Keratinocyte (primary cell): ENCODE measurements at regions not wholly inside any gene's neighbourhood (a gene's known extent, or its start where the extent isn't known, plus 50 kb on each side); places are given as distances from the start of the nearest gene placed in this dataset.

Experiments
- DNase-seq: peaks from one replicate; pipeline ENCODE4 v3.0.0-alpha.2; 2011; ENCODE audit warnings: low read depth, missing footprints, low spot score
- FAIRE-seq: peaks from 2 replicates; lab custom pipeline; 2011; peaks lifted over from hg19 to GRCh38; lab: Jason Lieb, UNC
- H2AFZ ChIP-seq: 2 replicates; pipeline ENCODE4 v1.6.0; 2012; ENCODE audit warnings: low read length, control low read depth, inconsistent platforms; ENCODE audit not compliant: control insufficient read depth
- H3K27ac ChIP-seq: 2 replicates; pipeline ENCODE4 v1.5.1; 2011; ENCODE audit warnings: low read length; ENCODE audit not compliant: control insufficient read depth, insufficient read depth
- H3K27me3 ChIP-seq: 3 replicates; pipeline ENCODE4 v1.6.0; 2011; ENCODE audit warnings: low read length; ENCODE audit not compliant: control insufficient read depth, insufficient read depth; ENCODE audit errors: extremely low read depth
- H3K36me3 ChIP-seq, 2 experiments: 2 replicates in 1 of 2; 3 replicates in 1 of 2; pipeline ENCODE4 v1.5.1; 2011; ENCODE audit warnings: low read length in 2 of 2, mild to moderate bottlenecking in 1 of 2; ENCODE audit not compliant: control insufficient read depth in 2 of 2, insufficient read depth in 2 of 2; ENCODE audit errors: extremely low read depth in 1 of 2
- H3K4me1 ChIP-seq: 3 replicates; pipeline ENCODE4 v1.5.1; 2011; ENCODE audit warnings: low read length; ENCODE audit not compliant: control insufficient read depth, insufficient read depth; ENCODE audit errors: extremely low read depth
- H3K4me2 ChIP-seq: 3 replicates; pipeline ENCODE4 v1.6.0; 2011; ENCODE audit warnings: low read depth, low read length; ENCODE audit not compliant: control insufficient read depth, insufficient read depth; ENCODE audit errors: extremely low read depth
- H3K4me3 ChIP-seq, 3 experiments: fragments of 200-600 bp in 1 of 3; sonication (generic) in 1 of 3; 2 replicates in 2 of 3; 3 replicates in 1 of 3; pipeline ENCODE4 v1.5.1; 2011 to 2016; ENCODE audit warnings: low read length in 3 of 3, mild to moderate bottlenecking in 3 of 3, control low read depth in 2 of 3, inconsistent platforms in 1 of 3, low read depth in 1 of 3, mixed read lengths in 1 of 3, mixed run types in 1 of 3, moderate library complexity in 1 of 3; ENCODE audit not compliant: control insufficient read depth in 2 of 3, insufficient read depth in 2 of 3; ENCODE audit errors: extremely low read depth in 1 of 3
- H3K79me2 ChIP-seq: 2 replicates; pipeline ENCODE4 v1.6.0; 2012; ENCODE audit warnings: low read length; ENCODE audit not compliant: control insufficient read depth, insufficient read depth
- H3K9ac ChIP-seq: 3 replicates; pipeline ENCODE4 v1.6.0; 2011; ENCODE audit warnings: low read length; ENCODE audit not compliant: control insufficient read depth, insufficient read depth; ENCODE audit errors: extremely low read depth
- H3K9me1 ChIP-seq: 3 replicates; pipeline ENCODE4 v1.6.0; 2011; ENCODE audit warnings: low read length; ENCODE audit not compliant: control insufficient read depth, insufficient read depth; ENCODE audit errors: extremely low read depth
- H3K9me3 ChIP-seq: 2 replicates; pipeline ENCODE4 v1.5.1; 2012; ENCODE audit warnings: low read depth, low read length; ENCODE audit not compliant: control insufficient read depth
- H4K20me1 ChIP-seq: 3 replicates; pipeline ENCODE4 v1.6.0; 2011; ENCODE audit warnings: low read length; ENCODE audit not compliant: control insufficient read depth, insufficient read depth; ENCODE audit errors: extremely low read depth
- CTCF ChIP-seq, 3 experiments: IDR thresholded peaks in 1 of 3; conservative IDR thresholded peaks in 1 of 3; optimal IDR thresholded peaks in 1 of 3; 2 replicates in 2 of 3; 3 replicates in 1 of 3; pipeline versions ENCODE3 to v1.5.1; 2011; ENCODE audit warnings: low read length in 3 of 3, mild to moderate bottlenecking in 3 of 3, moderate library complexity in 2 of 3, control low read depth in 1 of 3, inconsistent platforms in 1 of 3; ENCODE audit not compliant: insufficient read depth in 2 of 3; ENCODE audit errors: extremely low read depth in 1 of 3
- EZH2 ChIP-seq: IDR thresholded peaks from one replicate; pipeline ENCODE4 v1.6.1; 2012; ENCODE audit warnings: inconsistent platforms, mild to moderate bottlenecking, low read length, moderate library complexity
- dilution Hi-C: fragments of 300-500 bp; cut with MboI; formaldehyde crosslinking; loops from one replicate; pipeline ENCODE4 v1.7.0; 2020; ENCODE audit warnings: low sequenced_read_pairs; ENCODE audit not compliant: extremely low pct_ligation_motif_present

GRCh38 chr4:133981327-133981726, 220.3 kb downstream of the PABPC4L start:
- H3K9me1 ChIP-seq = no peaks in the 10 kb centered on the region
- no peak for DNase-seq
- H3K27me3 ChIP-seq = no peaks in the 10 kb centered on the region
- no peak overlapping the region for H3K27ac ChIP-seq
- no peak overlapping the region for H3K4me2 ChIP-seq
- TF ChIP-seq CTCF (optimal IDR thresholded peaks at IDR 0.05 in 1 of 3, IDR thresholded peaks at IDR 0.05 in 1 of 3, conservative IDR thresholded peaks at IDR 0.05 in 1 of 3; ENCODE audit: extremely low read depth in 1 of 3, insufficient read depth in 2 of 3, low read length in 3 of 3) (no peak), EZH2 (no peak)
- no peaks in the 10 kb centered on the region for H3K79me2 ChIP-seq
- no peaks in the 10 kb centered on the region for H3K9me3 ChIP-seq
- no peaks in the 10 kb centered on the region for H4K20me1 ChIP-seq
- H2AFZ ChIP-seq = no peak overlapping the region
- H3K9ac ChIP-seq = no peak overlapping the region
- H3K4me3 ChIP-seq = no peak overlapping the region
- FAIRE-seq = no peak
- dilution Hi-C loops = no loop called here
- no peaks in the 10 kb centered on the region for H3K36me3 ChIP-seq
- no peaks in the 10 kb centered on the region for H3K4me1 ChIP-seq

GRCh38 chr4:133972586-133972985, 229.0 kb downstream of the PABPC4L start:
- H3K9me1 ChIP-seq = no peaks in the 10 kb centered on the region
- no peak overlapping the region for H3K4me2 ChIP-seq
- no peaks in the 10 kb centered on the region for H3K4me1 ChIP-seq
- H3K27me3 ChIP-seq = no peaks in the 10 kb centered on the region
- H4K20me1 ChIP-seq = no peaks in the 10 kb centered on the region
- TF ChIP-seq EZH2 = no peak
- no peak for TF ChIP-seq CTCF (optimal IDR thresholded peaks at IDR 0.05 in 1 of 3, IDR thresholded peaks at IDR 0.05 in 1 of 3, conservative IDR thresholded peaks at IDR 0.05 in 1 of 3; ENCODE audit: extremely low read depth in 1 of 3, insufficient read depth in 2 of 3, low read length in 3 of 3)
- H2AFZ ChIP-seq = no peak overlapping the region
- no peaks in the 10 kb centered on the region for H3K9me3 ChIP-seq
- H3K27ac ChIP-seq = no peak overlapping the region
- DNase-seq = no peak
- no peak overlapping the region for H3K9ac ChIP-seq
- dilution Hi-C loops = no loop called here
- H3K36me3 ChIP-seq = no peaks in the 10 kb centered on the region
- H3K4me3 ChIP-seq = no peak overlapping the region
- no peak for FAIRE-seq
- H3K79me2 ChIP-seq = no peaks in the 10 kb centered on the region
